Stimulated activated CD4-positive, alpha-beta T cell treated with anti-CD3 and anti-CD28 coated beads, Interleukin-12 subunit alpha, Interleukin-12 subunit beta, amount 100 ng/mL, for 24 hours (primary cell): ENCODE measurements at regions not wholly inside any gene's neighbourhood (a gene's known extent, or its start where the extent isn't known, plus 50 kb on each side); places are given as distances from the start of the nearest gene placed in this dataset.
"Not testable (repeated sequence)": the region's sequence is repeated elsewhere in the genome, so short reads cannot be mapped to it uniquely, and the experiment has no call there.

ENCODE experiments used
- DNase-seq, 2 experiments: peaks; one replicate each; pipeline ENCODE4 v3.0.0-alpha.2; 2020; ENCODE audit warnings: low read depth in 2 of 2

DNA sequence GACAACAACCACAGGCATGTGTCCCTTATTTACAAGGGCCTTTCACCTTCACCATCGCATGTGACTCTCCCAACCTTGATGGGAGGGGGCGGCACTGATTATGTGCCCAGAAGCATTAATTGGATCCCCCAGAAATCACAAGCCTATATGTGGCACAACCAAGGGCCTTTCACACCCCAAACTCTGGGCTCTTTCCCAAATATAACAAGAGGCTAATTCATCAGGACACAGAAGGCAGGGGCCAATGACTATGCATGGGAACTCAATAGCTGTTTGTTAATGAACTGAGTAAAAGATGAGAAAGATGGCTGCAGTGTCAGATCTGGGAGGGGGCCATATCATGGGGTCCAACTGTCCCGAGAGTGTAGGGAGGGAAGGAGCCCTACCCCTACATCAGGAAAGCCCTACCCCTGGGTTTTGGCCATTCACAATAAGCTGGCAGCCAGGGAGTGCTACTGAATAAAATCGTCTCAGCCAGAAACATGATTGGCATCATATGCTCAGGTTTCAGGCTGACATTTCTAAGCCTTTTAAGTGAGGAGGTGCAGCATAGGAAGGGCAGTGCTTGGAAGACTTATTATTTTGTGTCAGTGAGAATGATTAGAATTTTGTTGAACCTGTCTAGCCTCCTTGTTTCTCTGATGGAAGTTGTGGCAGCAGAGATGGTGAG, 814.4 kb upstream of the AMELY start:
- no peak for DNase-seq

DNA sequence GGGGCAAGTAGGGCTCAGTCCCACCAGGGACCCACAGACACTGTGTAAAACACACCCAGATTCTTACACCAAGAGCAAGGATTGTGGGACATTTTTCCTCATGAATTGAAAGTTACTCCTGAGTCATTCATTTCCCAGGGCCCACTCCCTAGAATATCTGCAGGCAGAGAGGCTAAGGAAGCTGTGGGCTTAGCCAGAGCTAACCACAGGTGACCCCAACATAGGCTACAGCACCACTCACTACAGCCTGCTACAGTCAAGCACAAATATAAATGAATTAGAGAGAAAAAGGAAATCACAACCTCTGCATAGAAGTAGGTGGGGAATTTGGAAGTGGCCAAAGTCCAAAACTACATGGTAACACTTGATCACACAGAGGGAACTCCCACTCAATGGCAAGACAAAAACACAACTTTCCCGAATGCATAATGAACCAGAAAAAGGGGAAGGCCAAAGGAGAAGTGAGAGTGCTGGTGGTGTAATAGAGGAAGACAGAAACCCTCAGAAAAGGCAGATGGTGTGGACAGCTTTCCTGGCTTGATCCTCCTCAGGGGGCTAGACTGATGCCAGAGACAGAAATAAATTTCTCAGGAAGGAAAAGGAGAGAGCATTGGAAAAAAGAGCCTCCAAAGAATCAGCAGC, 812.6 kb upstream of the AMELY start:
- DNase-seq, result no peak

DNA sequence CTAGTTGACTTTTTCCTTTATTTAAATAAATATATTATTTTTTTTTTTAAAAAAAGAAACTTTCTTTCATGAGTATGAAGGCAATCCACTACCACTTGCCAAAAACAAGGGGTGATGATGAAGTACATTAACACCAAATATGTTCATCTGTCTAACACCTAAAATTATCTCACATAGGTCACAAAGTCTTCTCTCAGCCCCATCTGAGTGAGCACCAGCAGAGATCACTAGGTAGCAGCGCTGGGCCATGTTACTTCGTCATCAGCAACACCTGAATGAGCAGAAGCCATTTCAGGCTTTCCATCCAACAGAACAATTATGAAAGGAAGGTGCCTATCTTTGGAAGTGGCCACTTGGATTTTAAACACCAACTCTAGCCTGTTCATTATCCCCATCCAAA, 811.6 kb upstream of the AMELY start:
- no peak for DNase-seq

DNA sequence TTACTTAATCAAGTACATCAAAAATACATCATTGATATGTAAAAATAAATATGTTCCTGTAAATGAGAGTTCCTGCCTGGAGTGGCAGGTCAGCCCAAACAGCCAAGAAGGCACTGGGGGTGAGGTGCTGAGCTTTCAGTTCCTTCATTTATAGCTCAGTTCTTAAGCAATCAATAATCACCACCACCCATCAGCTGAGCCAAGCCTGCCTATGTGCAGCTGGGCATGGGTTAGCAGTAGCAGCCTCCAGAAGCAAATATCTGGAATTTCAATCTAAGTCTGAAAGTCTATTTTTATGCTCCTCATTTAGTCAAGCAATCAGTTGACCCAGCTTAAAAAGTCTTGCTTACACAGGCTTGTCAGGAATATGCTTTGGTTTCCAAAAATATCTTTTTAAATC, 811.0 kb upstream of the AMELY start:
- no peak for DNase-seq

DNA sequence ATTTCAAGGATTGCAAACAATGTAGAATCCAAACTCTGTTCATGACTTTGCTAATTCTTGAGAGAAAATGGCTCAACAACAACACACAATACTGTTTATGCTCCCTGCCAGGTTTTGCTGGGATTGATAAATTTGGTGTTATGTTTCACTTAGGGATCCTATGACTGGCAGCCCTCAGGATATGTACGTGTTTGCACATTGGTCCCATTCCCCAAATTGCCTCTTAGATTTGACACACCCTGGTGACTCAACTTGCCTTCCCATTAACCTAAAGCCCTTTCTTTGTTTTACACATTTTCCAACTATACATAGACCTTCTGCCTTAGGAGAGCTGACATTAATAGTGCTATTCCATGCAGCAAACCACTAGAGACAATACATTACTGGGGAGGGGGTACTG, 809.4 kb upstream of the AMELY start:
- DNase-seq, result no peak

DNA sequence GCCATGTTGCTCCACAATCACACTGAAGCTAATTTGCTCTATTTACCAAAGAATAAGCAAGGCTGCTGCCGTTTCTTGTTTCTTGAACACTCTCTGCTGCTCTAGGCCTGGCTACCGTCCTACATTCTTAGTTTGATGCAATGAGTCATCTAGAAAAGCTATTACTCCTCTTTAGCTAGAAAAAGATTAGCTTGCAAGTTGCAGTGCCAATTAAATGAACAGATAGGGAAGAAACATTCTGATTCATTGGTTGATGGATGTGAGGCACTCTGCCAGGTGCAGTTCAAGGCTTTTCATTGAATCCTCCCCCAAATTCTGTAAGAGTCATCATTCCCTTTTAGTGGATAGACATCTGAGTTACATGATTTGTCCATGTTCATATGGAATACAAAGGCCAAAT, 807.7 kb upstream of the AMELY start:
- DNase-seq, result no peak

DNA sequence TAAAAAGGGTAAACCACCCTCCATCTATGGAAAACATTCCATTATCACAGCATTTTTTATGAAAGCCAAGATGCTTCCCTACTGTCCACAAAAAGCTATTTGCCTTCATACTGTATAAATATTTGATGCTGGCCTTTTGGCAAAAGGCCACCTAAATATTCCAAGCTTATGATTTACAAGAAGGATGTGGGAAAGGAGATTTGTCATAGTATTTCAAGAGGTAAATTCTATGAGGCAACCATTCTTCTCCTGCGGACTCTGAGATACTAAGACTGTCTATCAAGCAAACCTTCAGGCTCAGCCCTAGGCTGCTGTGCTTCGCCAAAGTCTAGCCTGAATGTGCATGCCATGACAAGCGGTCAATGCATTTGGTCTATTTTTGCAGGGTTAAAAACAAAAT, 807.1 kb upstream of the AMELY start:
- DNase-seq, result no peak

DNA sequence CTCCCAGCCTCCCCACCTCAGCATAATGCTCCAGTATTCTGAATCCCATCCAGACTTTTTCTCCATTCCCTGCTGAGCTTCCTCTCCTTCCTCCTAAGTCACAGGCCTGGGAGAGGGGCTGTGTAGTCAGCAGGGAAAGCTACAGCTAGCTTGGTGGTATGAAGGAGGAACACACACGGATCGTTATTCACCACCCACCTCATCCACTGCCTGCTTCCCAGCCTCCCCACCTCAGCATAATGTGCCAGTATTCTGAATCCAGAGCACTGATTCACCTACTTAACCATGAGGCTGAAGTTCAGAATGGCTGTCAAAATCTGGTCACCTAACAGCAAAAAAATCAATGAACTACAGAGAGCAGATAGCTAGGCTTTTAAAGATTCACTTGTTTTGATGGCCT, 806.6 kb upstream of the AMELY start:
- no peak for DNase-seq

DNA sequence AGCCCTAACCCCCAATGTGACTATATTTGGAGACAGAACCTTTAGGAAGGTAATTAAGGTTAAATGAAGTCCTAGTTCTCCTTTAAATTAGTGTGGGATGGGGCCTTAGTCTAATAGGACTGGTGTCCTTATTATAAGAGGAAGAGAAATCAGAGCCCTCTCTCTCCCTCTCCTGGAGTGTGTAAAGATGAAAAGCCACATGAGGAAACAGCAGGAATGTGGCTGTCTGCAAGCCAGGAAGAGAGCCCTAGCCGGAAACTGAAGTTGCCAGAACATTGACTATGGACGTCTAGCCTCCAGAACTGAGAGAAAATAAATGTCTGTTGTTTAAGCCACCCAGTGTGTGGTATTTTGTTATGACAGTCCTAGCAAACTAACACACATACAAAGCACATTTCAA, 802.9 kb upstream of the AMELY start:
- DNase-seq, result no peak

DNA sequence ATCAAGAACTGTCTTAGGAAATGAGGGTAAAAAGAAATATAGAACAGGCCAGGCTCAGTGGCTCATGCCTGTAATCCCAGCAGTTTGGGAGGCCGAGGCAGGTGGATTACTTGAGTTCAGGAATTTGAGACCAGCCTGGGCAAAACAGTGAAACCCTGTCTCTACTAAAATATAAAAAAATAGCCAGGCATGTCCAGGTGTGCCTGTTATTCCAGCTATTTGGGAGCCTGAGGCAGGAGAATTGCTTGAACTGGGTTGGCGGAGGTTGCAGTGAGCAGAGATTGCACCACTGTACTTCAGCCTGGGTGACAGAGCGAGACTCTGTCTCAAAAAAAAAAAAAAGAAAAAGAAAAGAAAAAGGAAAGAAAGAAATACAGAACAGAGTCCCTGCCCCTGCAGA, 802.2 kb upstream of the AMELY start:
- DNase-seq, result not testable (repeated sequence)

DNA sequence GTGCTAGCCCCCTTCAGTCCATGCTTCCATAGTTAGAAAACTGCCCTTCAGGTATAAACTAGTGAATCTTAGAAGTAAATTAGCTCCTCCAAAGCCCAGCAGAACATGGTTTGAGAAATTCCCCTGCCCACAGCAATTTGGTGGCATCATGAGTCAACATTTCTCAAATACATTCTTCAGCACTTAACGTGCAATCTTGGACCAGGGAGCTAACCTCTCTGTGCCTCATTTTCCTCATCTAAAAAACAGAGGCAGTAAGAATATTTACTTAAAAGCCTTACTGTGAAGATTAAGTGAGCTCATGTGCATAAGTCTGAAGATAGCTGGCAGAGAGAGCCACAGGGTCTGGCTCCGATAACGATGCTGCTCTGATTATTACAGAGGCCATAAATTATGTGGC, 800.7 kb upstream of the AMELY start:
- DNase-seq, result no peak

DNA sequence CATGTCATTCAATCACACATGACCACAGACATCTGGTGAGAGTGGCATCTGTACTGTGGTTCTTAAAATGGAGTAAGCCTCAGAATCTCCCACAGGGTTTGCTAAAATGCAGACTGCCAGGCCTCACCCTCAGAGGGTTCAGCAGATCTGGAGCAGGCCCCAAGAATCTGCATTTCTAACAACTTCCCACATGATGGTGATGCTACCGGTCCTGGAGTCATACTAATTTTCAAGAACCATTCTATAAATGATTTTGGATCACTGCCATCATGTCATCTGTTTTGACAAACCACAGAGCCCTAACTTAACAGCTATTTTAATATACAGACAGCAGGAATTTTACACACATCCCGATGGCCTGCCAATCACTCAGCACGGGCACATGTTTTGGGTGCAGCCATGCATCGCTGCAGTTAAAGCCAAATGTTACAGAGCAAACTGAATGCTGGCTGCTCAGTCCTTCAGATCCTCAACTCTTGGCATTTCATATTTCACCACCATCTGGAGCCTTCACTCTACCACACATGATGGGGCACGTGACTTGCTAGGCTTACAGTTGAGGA, 792.1 kb upstream of the AMELY start:
- no peak for DNase-seq

DNA sequence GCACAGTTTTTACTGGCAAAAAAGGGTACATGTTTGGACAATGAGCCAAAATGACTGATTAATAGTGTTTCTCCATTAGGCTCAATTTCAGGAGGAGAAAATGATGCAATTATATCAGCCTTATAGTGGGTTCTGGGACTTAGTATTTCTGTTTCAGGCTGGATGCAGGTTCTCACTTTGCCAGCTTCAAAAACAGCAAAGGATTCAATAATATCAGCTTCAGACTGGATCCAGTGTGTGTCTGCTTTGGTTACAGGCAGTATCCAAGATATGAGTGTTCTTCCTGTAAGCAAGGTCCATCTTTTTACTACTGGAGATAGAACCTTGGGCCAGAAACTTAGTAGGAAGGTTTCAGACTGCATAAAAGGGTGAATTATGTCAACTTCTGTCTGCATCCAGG, 790.9 kb upstream of the AMELY start:
- DNase-seq, result no peak

DNA sequence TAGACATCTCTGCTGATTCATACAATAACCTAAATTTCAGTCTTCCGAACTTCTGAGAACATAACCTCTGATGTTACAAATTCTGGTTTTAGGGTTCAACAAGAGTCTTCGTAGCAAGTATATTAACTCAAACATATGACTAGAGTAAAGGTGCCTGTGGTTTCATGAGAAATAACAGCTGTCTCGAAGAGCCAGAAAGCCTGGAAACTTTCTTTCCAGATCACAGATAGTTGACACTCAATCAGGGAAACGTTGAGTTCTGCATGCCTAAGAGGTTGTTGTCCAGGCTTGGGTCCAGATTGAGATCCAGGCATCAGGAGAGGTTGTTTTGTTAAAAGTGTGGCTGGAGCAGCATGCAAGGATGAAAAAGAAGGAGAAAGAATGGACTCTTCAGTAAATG, 790.1 kb upstream of the AMELY start:
- no peak for DNase-seq

DNA sequence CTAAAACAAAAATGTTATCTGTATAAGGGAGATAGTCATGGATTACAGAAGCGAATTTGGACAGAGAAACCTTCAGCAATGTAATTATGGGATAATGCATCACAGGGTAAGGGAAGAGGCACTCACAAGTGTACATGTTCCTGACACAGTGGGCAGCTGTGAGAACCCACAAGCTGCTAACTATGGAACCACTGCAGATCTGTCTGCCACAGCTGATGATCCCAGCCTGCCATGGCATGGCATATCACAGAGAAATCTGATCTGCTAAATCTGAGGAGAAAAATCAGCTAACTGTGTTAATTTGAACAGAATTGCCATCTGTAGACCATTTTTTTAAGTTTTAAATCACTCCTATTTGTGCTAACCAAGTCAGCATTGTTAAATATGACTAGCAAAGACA, 786.0 kb upstream of the AMELY start:
- DNase-seq, result no peak

DNA sequence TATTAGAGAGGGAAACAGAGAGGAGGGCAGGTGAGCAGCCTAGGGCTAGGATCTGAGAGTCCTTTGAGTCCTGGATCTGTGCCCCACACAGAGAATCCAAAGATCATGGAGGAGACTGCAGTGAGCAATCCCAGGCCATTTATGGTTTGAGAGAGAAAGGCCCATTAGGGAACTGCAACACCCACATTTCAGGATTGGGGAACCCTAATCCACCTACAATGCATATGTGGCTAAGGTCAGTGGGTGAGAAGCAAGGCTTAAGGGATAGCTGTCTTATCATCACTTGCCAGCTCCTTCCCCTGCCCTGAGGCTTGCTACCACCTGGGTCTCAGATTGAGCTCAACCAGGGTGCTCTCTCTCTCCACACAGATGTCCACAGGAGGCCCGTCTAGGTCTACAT, 781.1 kb upstream of the AMELY start:
- no peak for DNase-seq

DNA sequence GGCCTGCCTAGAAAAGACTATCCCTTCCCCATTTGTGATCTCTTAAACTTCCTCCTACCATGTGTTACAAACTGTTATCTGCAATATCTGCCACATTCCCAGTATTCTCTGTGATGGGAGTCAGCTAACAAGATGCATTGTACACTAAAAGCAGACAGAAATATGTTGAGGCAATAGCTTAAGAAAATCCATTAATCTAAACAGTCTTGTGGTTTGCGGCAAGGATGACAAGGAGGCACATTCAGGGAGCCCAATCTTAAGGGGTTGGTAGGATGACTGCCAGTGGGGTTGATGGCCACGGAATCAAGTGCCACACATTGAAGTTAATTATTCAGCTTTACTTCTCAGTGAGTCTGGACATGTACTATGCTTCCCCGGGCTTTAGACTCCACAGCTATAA, 775.5 kb upstream of the AMELY start:
- no peak for DNase-seq

DNA sequence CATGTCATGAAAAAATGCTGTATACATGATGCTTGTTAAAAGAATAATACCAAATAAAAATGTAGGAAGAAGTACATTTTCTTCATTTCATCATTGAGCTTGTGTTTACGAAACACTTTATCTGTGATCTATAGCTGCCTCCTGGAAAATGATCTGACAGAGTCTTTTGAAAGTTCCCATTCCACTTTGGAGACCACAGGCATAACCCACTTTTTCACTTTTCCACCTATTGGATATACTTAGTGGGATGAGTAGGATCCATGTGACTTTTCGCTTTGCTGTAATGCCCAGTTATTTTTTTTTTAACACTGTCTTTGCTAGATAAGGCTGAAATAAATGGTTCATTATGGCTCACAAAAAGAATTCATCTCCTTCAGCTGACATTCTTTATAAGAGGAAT, 773.0 kb upstream of the AMELY start:
- DNase-seq, result no peak

DNA sequence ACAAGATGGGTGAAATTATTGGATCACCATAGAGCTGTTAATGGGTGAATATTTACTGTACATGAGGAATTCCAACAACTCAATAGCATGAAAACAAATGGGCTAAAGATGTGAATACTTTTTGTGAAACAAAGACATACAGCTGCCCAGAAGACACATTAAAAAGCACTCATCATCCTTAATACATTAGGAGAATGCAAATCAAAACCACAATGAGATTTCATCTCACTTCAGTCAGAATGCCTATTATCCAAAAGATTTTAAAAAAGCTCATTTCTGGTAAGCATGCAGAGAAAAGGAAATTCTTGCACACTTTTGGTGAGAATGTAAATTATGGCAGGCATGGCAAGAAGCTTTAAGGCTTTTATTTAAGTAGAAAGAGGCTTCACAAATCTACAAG, 770.8 kb upstream of the AMELY start:
- no peak for DNase-seq

DNA sequence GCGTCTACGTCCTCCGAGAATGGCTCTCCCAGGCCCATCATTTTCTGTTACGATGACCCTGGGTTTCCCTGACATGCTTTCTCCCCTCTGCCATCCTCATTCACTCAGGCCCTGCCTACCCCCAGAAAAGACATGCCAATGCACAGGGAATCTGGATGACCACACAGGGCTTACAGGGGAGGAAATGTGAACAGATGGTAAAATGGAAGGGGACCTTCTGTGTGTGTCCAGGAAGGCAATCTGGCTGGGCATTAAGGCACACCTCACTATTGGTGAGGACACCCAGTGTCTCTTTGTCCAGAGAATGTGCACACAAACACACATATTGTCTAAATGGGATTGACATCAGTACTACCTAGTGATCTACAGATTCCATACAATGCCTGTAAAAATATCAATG, 769.9 kb upstream of the AMELY start:
- DNase-seq, result no peak

DNA sequence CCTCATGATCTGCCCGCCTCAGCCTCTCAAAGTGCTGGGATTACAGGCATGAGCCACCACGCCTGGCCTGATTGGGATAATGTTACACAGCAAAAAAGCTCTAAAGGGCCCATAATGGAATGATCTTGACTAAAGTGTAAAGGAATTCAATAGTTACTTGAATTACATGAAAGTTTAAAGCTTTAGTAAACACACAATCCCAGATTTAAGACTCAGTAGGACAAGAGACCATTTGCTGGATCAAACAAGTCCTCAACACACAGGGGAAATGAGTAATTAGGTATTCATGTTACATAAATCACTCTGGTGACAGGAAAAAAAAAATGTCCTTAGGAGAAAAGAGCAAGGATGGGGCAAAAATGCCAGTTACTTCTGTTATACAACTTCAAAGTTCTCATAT, 762.9 kb upstream of the AMELY start:
- no peak for DNase-seq

DNA sequence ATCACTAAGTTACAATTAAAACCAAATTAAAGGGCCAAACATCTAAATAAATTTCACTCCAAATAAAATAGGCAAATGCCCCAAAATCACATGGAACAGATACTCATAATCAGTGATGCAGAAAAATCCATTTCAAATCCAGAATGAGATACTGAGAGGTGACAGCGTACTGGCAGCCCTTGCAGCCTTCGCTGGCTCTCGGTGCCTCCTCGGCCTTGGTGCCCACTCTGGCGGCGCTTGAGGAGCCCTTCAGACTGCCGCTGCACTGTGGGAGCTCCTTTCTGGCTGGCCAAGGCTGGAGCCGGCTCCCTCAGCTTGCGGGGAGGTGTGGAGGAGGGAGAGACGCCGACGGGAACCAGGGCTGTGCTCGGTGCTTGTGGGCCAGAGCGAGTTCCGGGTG, 761.2 kb upstream of the AMELY start:
- no peak for DNase-seq

DNA sequence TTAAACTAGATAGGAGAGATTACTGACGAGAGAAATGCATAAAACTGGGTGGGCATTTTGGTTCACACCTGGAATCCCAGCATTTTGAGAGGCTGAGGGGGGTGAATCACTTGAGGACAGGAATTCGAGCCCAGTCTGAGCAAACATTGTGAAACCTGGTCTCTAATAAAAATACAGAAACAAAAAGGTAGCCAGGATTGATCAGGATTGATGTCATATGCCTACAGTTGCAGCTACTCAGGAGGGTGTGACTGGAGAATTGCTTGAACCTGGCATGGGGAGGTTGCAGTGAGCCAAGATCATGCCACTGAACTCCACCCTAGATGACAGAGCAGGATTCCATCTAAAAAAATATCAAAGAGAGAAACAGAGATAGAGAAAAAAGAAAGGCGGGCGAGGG, 751.7 kb upstream of the AMELY start:
- no peak for DNase-seq

DNA sequence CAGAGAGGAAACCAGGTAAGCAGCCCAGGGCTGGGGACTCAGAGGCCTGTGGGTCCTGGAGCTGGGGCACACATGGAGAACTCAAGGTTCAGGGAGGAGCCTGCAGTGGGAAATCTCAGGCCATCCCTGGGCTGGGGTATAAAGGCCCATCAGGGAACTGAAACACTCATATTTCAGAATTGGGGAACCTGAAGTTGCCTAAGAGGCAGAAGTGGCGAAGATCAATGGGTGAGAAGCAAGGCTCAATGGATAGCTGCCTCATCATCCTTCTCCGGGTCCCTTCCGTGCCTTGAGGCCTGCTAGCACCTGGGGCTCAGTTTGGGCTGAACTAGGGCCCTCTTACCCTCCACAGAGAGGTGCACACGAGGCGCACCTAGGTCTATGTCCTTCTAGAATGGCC, 747.5 kb upstream of the AMELY start:
- no peak for DNase-seq
